ENCODE measurements at regions not wholly inside any gene's neighbourhood (a gene's known extent, or its start where the extent isn't known, plus 50 kb on each side); places are given as distances from the start of the nearest gene placed in this dataset.

DNA sequence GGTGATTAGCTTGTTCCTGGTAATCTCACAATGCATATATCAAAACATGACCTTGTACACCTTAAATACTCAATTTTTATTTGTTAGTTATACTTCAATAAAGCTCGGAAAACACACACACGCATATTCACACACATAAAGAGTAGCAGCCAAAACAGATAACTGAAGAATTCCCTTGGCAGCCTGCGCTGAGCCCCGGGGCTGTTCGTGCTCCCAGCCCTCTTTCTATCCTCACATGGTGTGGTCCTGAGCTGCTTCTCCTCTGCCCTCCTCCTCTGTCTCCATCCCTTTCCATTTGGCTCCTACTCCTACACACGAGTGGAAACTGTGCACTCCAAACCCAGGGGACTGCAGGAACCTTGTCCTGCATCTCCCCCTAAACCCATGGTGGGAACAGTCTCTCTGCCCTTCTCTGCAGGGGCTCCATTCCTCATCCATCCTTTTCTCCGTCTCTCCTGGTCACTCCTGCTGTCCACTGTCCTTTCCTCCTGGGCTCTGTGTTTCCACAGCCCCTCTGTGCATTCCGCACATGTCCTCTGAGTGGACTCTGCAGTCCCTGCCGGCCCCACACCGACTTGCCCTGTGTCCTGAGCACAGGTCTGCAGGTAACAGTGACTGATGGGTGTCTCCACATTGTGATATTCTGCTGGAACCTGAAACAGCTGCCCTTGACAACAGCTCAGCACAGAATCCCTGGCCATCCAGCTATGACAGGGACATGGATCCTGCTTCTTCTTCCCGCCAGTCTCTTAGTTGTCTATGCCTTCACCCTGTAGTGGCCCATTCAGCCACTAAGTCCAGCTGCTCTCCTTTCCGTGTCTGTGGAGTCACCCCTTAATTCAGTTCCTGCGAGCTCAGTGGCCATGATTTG lies 216.8 kb upstream of the ZNF32 start:
- TF ChIP-seq, protein P1, sequence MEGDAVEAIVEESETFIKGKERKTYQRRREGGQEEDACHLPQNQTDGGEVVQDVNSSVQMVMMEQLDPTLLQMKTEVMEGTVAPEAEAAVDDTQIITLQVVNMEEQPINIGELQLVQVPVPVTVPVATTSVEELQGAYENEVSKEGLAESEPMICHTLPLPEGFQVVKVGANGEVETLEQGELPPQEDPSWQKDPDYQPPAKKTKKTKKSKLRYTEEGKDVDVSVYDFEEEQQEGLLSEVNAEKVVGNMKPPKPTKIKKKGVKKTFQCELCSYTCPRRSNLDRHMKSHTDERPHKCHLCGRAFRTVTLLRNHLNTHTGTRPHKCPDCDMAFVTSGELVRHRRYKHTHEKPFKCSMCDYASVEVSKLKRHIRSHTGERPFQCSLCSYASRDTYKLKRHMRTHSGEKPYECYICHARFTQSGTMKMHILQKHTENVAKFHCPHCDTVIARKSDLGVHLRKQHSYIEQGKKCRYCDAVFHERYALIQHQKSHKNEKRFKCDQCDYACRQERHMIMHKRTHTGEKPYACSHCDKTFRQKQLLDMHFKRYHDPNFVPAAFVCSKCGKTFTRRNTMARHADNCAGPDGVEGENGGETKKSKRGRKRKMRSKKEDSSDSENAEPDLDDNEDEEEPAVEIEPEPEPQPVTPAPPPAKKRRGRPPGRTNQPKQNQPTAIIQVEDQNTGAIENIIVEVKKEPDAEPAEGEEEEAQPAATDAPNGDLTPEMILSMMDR (IDR thresholded peaks at IDR 0.05): no peak
- no peak for TF ChIP-seq POLR2A (IDR thresholded peaks at IDR 0.05)

All from transverse colon (tissue), 3 donors.